MM.1S (cell line): ENCODE measurements at regions not wholly inside any gene's neighbourhood (a gene's known extent, or its start where the extent isn't known, plus 50 kb on each side); places are given as distances from the start of the nearest gene placed in this dataset.

Experiments
- DNase-seq: peaks from one replicate; pipeline ENCODE4 v3.0.0-alpha.2; 2015
- H2AFZ ChIP-seq: fragments of 300-600 bp; sonication (generic); 2 replicates; pipeline ENCODE4 v1.6.0; 2016; ENCODE audit warnings: antibody characterized with exemption, low read length
- H3F3A ChIP-seq: fragments of 300-600 bp; sonication (generic); 2 replicates; pipeline ENCODE4 v1.6.1; 2016; ENCODE audit warnings: mild to moderate bottlenecking, antibody characterized with exemption, low read length, moderate library complexity, mixed read lengths; ENCODE audit not compliant: insufficient read depth
- H3K27ac ChIP-seq: fragments of 300-600 bp; sonication (generic); 2 replicates; pipeline ENCODE4 v1.5.1; 2016; ENCODE audit warnings: mild to moderate bottlenecking, low read length
- H3K27me3 ChIP-seq: fragments of 300-600 bp; sonication (generic); replicated peaks from 2 replicates; pipeline ENCODE4 v1.6.0; 2016; ENCODE audit warnings: low read length; ENCODE audit not compliant: insufficient read depth
- H3K36me3 ChIP-seq: fragments of 300-600 bp; sonication (generic); replicated peaks from 2 replicates; pipeline ENCODE4 v1.6.1; 2016; ENCODE audit warnings: mild to moderate bottlenecking, low read length, mixed read lengths; ENCODE audit not compliant: insufficient read depth
- H3K4me1 ChIP-seq: fragments of 300-600 bp; sonication (generic); 2 replicates; pipeline ENCODE4 v1.6.1; 2016; ENCODE audit warnings: low read length, mixed read lengths
- H3K4me2 ChIP-seq: fragments of 300-600 bp; sonication (generic); 2 replicates; pipeline ENCODE4 v1.6.0; 2016; ENCODE audit warnings: low read depth, low read length
- H3K4me3 ChIP-seq: fragments of 300-600 bp; sonication (generic); 2 replicates; pipeline ENCODE4 v1.5.1; 2016; ENCODE audit warnings: low read length, mixed read lengths
- H3K79me2 ChIP-seq: fragments of 300-600 bp; sonication (generic); 2 replicates; pipeline ENCODE4 v1.6.1; 2016; ENCODE audit warnings: mixed run types, low read length, mixed read lengths
- H3K9ac ChIP-seq: fragments of 300-600 bp; sonication (generic); 2 replicates; pipeline ENCODE4 v1.6.1; 2016; ENCODE audit warnings: low read length, mixed read lengths
- H3K9me2 ChIP-seq: fragments of 300-600 bp; sonication (generic); replicated peaks from 2 replicates; pipeline ENCODE4 v1.6.1; 2016; ENCODE audit warnings: mild to moderate bottlenecking, low read length, mixed read lengths; ENCODE audit not compliant: insufficient read depth
- H3K9me3 ChIP-seq: fragments of 300-600 bp; sonication (generic); replicated peaks from 2 replicates; pipeline ENCODE4 v1.6.1; 2016; ENCODE audit warnings: mild to moderate bottlenecking, low read length, mixed read lengths; ENCODE audit not compliant: insufficient read depth
- H4K20me1 ChIP-seq: fragments of 300-600 bp; sonication (generic); 2 replicates; pipeline ENCODE4 v1.6.1; 2016; ENCODE audit warnings: mild to moderate bottlenecking, low read length, moderate library complexity, mixed read lengths; ENCODE audit not compliant: insufficient read depth
- EZH2 ChIP-seq: fragments of 300-600 bp; sonication (generic); optimal IDR thresholded peaks from 2 replicates; pipeline ENCODE3; 2017; ENCODE audit warnings: low read depth, mild to moderate bottlenecking, antibody characterized with exemption, low read length, mixed read lengths
- EZH2phosphoT487 ChIP-seq: fragments of 300-600 bp; sonication (generic); IDR thresholded peaks from 2 replicates; pipeline ENCODE4 v1.6.1; 2018; ENCODE audit warnings: antibody characterized with exemption, low read length
- TF ChIP-seq, protein P1 (sequence below): fragments of 300-600 bp; sonication (generic); IDR thresholded peaks from 2 replicates; pipeline ENCODE4 v1.5.1; 2016; ENCODE audit warnings: antibody characterized with exemption, low read length, mixed read lengths

DNA sequence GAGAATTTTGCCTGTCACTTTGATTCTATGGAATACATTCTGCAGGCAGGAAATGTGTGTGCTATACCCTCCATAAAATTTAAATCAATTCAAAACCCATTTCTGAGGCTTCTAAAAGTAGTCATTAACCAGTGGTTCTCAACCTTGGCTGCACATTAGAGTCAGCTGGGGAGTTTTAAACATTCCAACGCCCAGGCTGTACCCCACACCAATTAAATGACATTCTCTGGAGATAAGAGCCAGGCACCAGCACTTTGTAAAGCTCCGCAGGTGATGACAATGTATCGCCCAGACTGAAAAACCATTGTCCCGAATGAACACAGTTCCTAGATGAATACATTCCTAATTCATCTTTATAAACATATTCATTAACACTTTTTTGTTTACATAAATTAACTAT lies 110.6 kb upstream of the MB21D2 start:
- no peak for DNase-seq
- H3K27me3 ChIP-seq, result no peaks in the 10 kb centered on the region
- TF ChIP-seq EZH2 (no peak), EZH2phosphoT487 (no peak)
- TF ChIP-seq, protein P1, sequence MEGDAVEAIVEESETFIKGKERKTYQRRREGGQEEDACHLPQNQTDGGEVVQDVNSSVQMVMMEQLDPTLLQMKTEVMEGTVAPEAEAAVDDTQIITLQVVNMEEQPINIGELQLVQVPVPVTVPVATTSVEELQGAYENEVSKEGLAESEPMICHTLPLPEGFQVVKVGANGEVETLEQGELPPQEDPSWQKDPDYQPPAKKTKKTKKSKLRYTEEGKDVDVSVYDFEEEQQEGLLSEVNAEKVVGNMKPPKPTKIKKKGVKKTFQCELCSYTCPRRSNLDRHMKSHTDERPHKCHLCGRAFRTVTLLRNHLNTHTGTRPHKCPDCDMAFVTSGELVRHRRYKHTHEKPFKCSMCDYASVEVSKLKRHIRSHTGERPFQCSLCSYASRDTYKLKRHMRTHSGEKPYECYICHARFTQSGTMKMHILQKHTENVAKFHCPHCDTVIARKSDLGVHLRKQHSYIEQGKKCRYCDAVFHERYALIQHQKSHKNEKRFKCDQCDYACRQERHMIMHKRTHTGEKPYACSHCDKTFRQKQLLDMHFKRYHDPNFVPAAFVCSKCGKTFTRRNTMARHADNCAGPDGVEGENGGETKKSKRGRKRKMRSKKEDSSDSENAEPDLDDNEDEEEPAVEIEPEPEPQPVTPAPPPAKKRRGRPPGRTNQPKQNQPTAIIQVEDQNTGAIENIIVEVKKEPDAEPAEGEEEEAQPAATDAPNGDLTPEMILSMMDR, result no peak
- no peaks in the 10 kb centered on the region for H3K36me3 ChIP-seq
- no peaks in the 10 kb centered on the region for H3K4me1 ChIP-seq
- H3K9me3 ChIP-seq, result no peaks in the 10 kb centered on the region
- no peak overlapping the region for H3K9ac ChIP-seq
- no peaks in the 10 kb centered on the region for H3K79me2 ChIP-seq
- no peaks in the 10 kb centered on the region for H4K20me1 ChIP-seq
- no peak overlapping the region for H3K27ac ChIP-seq
- no peaks in the 10 kb centered on the region for H3F3A ChIP-seq
- H2AFZ ChIP-seq, result no peak overlapping the region
- H3K4me2 ChIP-seq, result no peak overlapping the region
- no peaks in the 10 kb centered on the region for H3K9me2 ChIP-seq
- no peak overlapping the region for H3K4me3 ChIP-seq

DNA sequence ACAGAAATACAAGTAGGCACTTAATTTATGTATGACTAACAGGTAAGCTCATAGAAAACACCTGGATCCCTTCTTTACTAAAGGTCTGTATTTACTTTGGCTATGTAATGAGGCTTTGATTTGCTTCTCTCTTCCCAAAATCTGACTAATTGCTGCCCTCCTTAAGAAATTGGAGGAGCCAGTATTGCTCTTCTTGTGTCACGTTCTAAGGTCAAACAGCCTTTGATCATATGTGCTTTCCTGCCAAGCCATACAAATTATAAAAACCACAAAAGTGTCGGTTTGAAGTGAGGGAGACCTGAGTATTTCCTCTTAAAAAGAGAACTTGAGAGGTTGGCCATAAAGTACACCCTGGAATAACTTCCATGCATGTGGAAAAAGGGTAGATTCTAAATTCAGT lies 112.1 kb upstream of the MB21D2 start:
- Histone ChIP-seq H3K4me2 (no peak overlapping the region), H3K27ac (no peak overlapping the region), H3F3A (no peaks in the 10 kb centered on the region), H3K79me2 (no peaks in the 10 kb centered on the region), H3K36me3 (no peaks in the 10 kb centered on the region), H3K27me3 (no peaks in the 10 kb centered on the region), H4K20me1 (no peaks in the 10 kb centered on the region), H3K9me3 (no peaks in the 10 kb centered on the region), H3K9ac (no peak overlapping the region), H3K4me3 (no peak overlapping the region), H2AFZ (no peak overlapping the region), H3K9me2 (no peaks in the 10 kb centered on the region), H3K4me1 (no peaks in the 10 kb centered on the region)
- DNase-seq, result no peak
- TF ChIP-seq EZH2 (no peak), EZH2phosphoT487 (no peak)
- TF ChIP-seq, protein P1, result no peak

DNA sequence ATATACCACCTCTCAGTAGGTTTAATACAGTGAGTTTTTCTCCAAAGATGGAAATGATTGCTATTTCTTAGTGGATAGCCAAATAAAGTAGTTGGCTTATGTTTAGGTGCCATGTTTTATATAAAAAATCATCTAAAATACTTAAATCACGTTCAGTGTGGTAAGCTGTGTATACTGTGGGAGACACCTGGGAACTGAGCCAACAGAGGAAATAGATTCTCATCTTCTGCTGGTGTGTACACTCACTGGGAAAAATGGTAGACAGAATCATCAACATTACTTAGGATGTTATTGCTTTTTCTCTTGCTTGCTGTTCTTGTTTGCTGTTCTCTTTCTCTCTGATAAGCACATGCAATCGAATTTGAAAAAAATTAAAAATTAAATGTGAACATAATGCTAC lies 112.6 kb upstream of the MB21D2 start:
- TF ChIP-seq EZH2, result no peak
- TF ChIP-seq EZH2phosphoT487, result no peak
- TF ChIP-seq, protein P1, result no peak
- Histone ChIP-seq H3K4me2 (no peak overlapping the region), H3K4me3 (no peak overlapping the region), H3K9me3 (no peaks in the 10 kb centered on the region), H3K27me3 (no peaks in the 10 kb centered on the region), H3K79me2 (no peaks in the 10 kb centered on the region), H4K20me1 (no peaks in the 10 kb centered on the region), H2AFZ (no peak overlapping the region), H3K9me2 (no peaks in the 10 kb centered on the region), H3K27ac (no peak overlapping the region), H3K9ac (no peak overlapping the region), H3K36me3 (no peaks in the 10 kb centered on the region), H3K4me1 (no peaks in the 10 kb centered on the region), H3F3A (no peaks in the 10 kb centered on the region)
- no peak for DNase-seq
